AG09319 (cell line): ENCODE measurements at regions not wholly inside any gene's neighbourhood (a gene's known extent, or its start where the extent isn't known, plus 50 kb on each side); places are given as distances from the start of the nearest gene placed in this dataset.

Experiments used
- DNase-seq: peaks from one replicate; pipeline ENCODE4 v3.0.0-alpha.2; 2010; ENCODE audit warnings: low read depth; ENCODE audit errors: extremely low read depth
- TF ChIP-seq, protein P1 (sequence below): IDR thresholded peaks from 2 replicates; pipeline ENCODE4 v1.5.1; 2011; ENCODE audit warnings: low read depth, mild to moderate bottlenecking, inconsistent platforms, low read length, moderate library complexity

DNA sequence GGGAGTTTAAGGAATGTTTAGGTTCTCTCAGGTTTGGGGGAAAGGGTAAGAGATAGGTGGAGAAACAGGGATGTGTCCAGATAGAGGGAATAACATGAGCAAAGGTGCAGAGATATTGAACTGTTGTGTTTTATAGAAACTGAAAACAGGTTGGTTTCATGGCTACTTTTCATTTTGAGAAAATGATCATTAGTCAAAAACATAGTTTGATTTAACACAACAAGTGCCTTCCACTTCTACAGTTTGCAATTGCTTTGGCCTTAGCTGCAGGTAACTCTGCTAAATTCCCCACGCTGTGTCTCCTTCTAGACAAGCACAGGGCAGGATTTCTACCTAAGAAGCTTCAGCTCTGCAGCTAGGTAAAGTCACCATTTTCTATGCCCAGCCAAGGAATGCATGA is 124.9 kb downstream of the RGS2 start:
- TF ChIP-seq, protein P1, sequence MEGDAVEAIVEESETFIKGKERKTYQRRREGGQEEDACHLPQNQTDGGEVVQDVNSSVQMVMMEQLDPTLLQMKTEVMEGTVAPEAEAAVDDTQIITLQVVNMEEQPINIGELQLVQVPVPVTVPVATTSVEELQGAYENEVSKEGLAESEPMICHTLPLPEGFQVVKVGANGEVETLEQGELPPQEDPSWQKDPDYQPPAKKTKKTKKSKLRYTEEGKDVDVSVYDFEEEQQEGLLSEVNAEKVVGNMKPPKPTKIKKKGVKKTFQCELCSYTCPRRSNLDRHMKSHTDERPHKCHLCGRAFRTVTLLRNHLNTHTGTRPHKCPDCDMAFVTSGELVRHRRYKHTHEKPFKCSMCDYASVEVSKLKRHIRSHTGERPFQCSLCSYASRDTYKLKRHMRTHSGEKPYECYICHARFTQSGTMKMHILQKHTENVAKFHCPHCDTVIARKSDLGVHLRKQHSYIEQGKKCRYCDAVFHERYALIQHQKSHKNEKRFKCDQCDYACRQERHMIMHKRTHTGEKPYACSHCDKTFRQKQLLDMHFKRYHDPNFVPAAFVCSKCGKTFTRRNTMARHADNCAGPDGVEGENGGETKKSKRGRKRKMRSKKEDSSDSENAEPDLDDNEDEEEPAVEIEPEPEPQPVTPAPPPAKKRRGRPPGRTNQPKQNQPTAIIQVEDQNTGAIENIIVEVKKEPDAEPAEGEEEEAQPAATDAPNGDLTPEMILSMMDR = no peak
- no peak for DNase-seq

DNA sequence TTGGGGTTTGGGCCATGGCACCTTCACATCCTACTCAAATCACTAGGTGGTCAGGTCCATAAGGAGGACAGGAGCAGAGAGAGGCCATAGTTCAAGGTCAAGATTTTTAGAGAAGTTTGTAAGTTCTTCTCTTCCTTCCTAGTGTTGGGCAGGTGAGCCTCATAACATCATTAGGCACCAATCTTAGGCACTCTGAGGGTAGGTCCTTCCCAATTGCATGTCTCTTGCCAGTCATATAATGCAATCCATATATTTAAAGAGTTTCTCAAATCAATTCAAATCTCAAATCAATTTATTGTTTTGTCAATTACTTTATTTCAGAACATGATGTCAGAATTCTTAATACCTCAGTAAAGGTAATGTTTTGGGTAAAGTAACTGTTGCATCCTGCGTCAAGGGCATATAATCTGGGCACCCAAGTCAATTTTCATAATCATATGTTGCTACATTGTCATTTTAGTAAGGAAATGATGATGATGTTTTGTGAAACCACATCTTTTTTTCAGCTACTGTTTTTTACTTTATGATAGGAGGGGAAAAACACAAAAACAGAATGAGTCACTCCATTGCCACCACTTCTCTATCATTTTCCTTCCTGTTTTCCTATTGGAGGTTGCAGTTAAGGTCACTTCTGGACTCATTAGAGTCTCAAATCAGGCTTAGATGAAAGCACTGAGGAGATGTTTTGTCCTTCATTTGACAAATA is 122.7 kb downstream of the UCHL5 start:
- DNase-seq = no peak
- TF ChIP-seq, protein P1 = no peak

DNA sequence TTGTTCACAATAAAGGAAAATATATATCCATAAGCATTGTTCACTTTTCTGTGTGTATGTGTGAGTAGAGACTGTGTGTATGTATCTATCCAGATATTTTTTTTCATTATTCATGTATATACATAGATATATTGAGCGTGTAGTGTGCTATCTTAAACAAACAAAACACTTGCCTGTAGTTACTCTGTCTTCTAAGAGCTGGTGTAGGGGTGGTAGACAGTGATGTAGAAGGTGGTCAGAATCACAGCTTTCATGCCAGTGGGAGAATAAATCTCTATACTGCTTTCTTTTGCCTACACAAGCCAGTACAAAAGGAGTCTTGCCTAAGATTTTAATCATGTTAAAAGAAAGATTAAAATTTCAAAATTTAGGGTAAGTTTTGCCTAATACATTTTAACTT is 122.0 kb downstream of the UCHL5 start:
- TF ChIP-seq, protein P1 = no peak
- DNase-seq = no peak

DNA sequence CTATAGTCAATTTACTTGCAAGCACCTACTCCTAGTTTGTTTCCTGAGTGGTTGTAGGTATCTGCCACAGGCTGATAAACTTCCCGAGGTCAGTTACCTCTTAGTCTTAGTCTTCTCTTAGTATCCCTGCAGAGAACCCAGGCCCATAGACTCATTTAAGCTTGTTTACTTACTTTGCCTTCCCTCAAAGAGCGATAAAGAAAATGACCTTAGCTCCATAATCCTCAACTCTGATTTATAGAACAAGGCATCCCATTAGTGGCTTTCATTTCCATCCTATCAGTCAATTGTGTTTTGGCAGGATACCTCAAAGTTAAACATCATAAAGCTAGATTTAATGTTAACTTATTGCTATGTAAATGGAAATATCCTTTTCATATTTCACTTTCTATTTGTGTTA is 119.7 kb downstream of the UCHL5 start:
- no peak for DNase-seq
- TF ChIP-seq, protein P1 = no peak

DNA sequence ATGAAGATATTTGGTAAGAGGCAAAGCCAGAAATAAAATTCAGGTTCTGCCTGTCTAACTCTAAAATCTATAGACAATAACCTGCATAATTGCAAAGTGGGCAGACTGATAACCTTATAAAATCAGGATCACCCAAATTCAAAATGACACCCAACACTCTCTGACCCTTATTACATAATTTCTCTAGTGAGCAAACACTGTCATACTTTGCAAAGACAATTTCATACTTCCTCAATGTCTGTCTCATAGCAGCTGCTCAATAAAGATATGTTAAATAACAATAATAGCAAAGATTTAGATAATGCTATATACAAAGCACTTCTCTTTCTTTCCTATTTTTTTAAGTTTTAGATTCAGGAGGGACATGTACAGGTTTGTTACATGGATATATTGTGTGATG is 118.5 kb downstream of the UCHL5 start:
- TF ChIP-seq, protein P1 = no peak
- DNase-seq = no peak

DNA sequence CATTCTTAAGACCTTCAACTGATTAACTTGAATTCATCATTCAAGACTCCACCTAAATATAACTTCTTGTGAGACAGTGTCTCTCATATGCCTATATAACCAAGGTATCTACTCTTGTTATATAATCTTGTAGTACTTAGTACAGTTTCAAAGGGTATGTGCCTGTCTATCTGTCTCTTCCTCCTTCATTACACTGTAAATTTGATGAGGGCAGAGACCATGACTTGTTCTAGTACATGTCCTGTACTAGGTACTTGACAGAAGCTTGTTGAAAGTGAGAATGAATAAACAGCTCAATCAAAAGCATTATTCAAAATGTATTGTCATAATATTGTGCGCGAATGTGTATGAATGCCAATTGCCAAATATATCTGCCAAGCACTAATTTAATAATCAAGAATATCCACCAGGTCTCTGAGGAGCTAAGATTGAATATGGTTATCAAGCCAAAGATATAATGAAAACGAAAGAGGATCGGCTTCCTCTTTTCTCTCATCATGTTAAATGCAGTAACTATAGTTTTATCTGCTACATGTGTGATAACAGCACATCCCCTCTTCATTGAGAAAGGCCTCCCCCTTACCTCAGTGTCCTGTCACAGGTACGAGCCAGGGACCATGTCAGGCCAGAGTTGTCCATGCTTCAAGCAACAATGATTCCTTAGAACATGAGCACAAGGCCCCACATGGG is 117.3 kb downstream of the UCHL5 start:
- no peak for DNase-seq
- TF ChIP-seq, protein P1 = no peak

DNA sequence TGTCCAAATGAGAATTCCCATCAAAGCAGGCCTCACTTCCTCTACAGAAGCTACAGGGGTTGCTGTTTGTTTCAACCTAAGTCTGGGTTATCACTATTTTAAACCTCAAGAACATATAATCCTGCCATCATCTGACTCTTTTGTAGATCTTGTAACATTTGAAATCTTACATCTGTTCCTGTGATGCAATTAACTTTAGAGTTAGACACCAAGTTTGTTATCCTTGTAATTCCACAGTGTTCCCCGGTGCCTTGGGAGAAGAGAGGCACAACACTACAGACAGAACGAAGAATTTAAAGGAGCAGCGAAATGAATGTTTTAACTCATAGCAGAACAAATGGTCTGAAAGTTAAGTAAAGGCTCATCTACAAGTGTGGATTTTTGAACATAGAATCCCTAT is 116.1 kb downstream of the UCHL5 start:
- TF ChIP-seq, protein P1 = no peak
- DNase-seq = no peak
